ENCODE measurements at regions not wholly inside any gene's neighbourhood (a gene's known extent, or its start where the extent isn't known, plus 50 kb on each side); places are given as distances from the start of the nearest gene placed in this dataset.

GRCh38 chr21:41593051-41593759 is 85.2 kb upstream of the TMPRSS2 start:
- Mint-ChIP-seq H3K9me3 (no peaks in the 10 kb centered on the region), H3K36me3 (ENCODE audit: low read depth) (no peaks in the 10 kb centered on the region), H3K27me3 (ENCODE audit: insufficient read depth) (peaks cover 2% of the 10 kb centered on the region), H3K4me3 (no peak overlapping the region), H3K27ac (no peak overlapping the region), H3K4me1 (ENCODE audit: low read depth) (no peaks in the 10 kb centered on the region)
- no peak for DNase-seq (ENCODE audit: low spot score)
- intact Hi-C loops (cut with micrococcal nuclease): no loop called here

DNA sequence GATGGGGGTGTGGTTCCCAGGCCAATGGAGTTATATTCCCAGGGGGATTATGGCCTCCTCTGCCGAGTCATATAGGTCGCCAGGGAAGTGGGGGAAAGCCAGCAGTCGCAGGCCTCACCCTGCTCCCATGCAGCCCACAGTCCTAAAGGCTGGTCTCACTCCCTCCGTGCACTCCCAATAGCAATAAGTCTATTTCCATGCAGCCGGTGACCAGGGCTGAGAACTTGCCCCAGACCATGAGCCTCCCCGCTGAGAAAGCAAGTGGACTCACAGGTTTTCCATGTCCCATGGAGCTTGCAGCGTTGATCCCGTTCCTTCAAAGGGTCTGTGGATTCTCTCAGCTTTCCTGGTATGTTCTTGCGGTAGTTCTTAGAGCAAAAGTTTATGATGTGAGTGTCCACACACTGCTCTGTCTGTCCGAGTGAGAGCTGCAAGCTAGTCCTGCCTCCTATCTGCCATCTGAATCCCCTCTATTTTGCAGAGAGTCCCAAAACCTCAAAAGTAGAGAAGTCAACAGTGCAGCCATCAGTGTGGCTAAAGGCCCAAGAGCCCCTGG is 81.7 kb upstream of the TMPRSS2 start:
- Mint-ChIP-seq H3K4me1 (ENCODE audit: low read depth) (no peaks in the 10 kb centered on the region), H3K9me3 (no peaks in the 10 kb centered on the region), H3K4me3 (no peak overlapping the region), H3K27me3 (ENCODE audit: insufficient read depth) (peaks cover 4% of the 10 kb centered on the region), H3K36me3 (ENCODE audit: low read depth) (no peaks in the 10 kb centered on the region), H3K27ac (no peak overlapping the region)
- intact Hi-C loops (cut with micrococcal nuclease): no loop called here
- DNase-seq (ENCODE audit: low spot score): no peak

DNA sequence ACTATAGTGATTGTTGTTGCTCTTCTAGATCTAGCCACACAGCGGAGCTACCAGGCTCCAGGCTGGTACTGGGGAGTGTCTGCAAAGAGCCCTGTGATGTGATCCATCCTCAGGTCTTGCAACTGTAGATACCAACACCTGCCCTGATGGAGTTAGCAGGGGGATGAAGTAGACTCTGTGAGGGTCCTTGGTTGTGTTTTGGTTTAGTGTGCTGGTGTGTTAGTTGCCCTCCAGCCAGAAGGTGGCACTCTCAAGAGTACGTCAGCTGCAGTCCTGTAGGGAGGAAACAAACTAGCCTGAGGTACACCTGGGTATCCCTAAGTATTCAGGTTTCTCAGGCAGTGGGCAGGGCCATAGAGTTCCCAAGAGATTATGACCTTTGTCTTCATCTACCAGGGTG is 81.2 kb upstream of the TMPRSS2 start:
- no peaks in the 10 kb centered on the region for H3K9me3 Mint-ChIP-seq
- no peak overlapping the region for H3K27ac Mint-ChIP-seq
- no peaks in the 10 kb centered on the region for H3K36me3 Mint-ChIP-seq (ENCODE audit: low read depth)
- DNase-seq (ENCODE audit: low spot score): no peak
- intact Hi-C loops (cut with micrococcal nuclease): no loop called here
- H3K4me3 Mint-ChIP-seq: no peak overlapping the region
- peaks cover 4% of the 10 kb centered on the region for H3K27me3 Mint-ChIP-seq (ENCODE audit: insufficient read depth)
- no peaks in the 10 kb centered on the region for H3K4me1 Mint-ChIP-seq (ENCODE audit: low read depth)

DNA sequence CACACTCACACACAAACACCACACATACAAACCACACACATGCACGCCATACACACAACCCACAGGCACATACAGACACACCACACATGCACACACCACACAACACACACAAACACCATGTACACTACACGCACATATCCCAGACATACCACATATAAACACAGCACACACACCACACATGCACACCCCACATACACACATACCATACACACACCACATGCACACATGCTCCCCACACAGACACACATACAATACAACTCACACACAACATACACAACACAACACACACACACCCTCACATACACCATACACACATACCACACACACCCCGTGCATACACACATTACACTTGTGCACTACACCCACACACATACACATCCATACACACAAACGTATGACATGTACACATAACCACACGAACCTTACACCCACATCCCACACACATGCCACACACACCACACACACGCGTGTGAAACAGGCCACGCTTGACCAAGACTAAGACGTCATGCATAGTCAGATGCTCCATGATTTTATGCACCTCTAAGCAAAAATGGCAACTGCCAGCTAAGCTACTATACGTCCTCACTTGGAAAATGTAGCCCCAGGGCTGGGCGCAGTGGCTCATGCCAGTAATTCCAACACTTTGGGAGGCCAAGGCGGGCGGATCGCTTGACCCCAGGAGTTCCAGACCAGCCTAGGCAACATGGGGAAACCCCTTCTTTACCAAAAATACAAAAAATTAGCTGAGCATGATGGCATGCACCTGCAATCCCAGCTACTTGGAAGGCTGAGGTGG is 77.4 kb upstream of the TMPRSS2 start:
- Mint-ChIP-seq H3K4me3 (no peak overlapping the region), H3K4me1 (ENCODE audit: low read depth) (no peaks in the 10 kb centered on the region), H3K27me3 (ENCODE audit: insufficient read depth) (peaks cover 4% of the 10 kb centered on the region), H3K27ac (no peak overlapping the region), H3K36me3 (ENCODE audit: low read depth) (no peaks in the 10 kb centered on the region), H3K9me3 (no peaks in the 10 kb centered on the region)
- DNase-seq (ENCODE audit: low spot score): no peak
- intact Hi-C loops (cut with micrococcal nuclease): no loop called here

DNA sequence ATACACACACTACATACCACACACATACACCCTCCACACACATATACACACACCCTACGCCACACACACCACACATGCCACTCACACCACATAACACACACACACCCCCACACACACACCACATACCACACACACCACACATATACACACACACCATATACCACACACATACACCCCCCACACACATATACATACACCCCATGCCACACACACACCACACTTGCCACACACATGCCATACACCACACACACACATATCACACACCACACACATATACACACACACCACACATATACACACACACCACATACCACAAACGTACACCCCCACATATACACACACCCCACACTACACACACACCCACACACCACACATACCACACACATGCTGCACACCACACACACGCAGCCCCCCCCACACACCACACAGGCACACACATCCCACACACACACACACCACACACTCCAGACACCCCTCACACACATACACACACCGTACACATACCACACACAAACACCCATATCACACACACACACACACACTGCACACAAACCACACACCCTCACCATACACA is 76.7 kb upstream of the TMPRSS2 start:
- Mint-ChIP-seq H3K4me1 (ENCODE audit: low read depth) (no peaks in the 10 kb centered on the region), H3K9me3 (no peaks in the 10 kb centered on the region), H3K27me3 (ENCODE audit: insufficient read depth) (peaks cover 4% of the 10 kb centered on the region), H3K36me3 (ENCODE audit: low read depth) (no peaks in the 10 kb centered on the region), H3K4me3 (no peak overlapping the region), H3K27ac (no peak overlapping the region)
- intact Hi-C loops (cut with micrococcal nuclease): no loop called here
- DNase-seq (ENCODE audit: low spot score): no peak

DNA sequence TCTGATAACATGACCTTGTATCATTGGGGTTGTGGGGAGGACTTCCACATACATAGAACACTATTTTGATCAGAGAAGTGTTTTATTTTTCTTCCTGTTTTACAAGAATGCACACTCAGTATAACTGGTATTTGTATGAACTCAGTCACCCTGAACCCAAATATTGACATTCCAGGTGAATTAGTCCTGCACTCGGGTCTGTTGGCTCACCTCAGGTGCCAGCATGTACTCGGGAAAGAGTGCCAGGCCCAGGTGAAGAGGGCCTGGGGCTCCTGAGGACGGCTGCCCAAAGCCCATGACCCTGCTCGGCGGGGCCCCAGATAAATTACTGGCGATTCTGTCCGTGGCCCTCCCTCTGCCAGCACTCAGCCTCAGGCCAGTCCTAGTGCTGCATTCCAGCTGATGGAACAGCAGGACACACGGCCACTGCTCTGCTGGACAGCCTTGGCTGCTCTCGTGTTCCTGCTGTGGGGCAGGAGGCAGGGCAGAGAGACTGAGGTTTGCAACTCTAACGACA is 75.4 kb upstream of the TMPRSS2 start:
- no peak overlapping the region for H3K4me3 Mint-ChIP-seq
- intact Hi-C loops (cut with micrococcal nuclease): no loop called here
- DNase-seq (ENCODE audit: low spot score): no peak

GRCh38 chr21:41582866-41583265 is 74.9 kb upstream of the TMPRSS2 start:
- Mint-ChIP-seq H3K9me3 (peaks cover 16% of the 10 kb centered on the region), H3K4me3 (no peak overlapping the region), H3K4me1 (ENCODE audit: low read depth) (no peaks in the 10 kb centered on the region), H3K27ac (no peak overlapping the region), H3K36me3 (ENCODE audit: low read depth) (no peaks in the 10 kb centered on the region), H3K27me3 (ENCODE audit: insufficient read depth) (peaks cover 4% of the 10 kb centered on the region)
- intact Hi-C loops (cut with micrococcal nuclease): no loop called here
- DNase-seq (ENCODE audit: low spot score): no peak

More for the DNA sequence above, 75.4 kb upstream of the TMPRSS2 start:
- Mint-ChIP-seq H3K27ac (no peak overlapping the region), H3K36me3 (ENCODE audit: low read depth) (no peaks in the 10 kb centered on the region), H3K9me3 (peaks cover 11% of the 10 kb centered on the region), H3K4me1 (ENCODE audit: low read depth) (no peaks in the 10 kb centered on the region), H3K27me3 (ENCODE audit: insufficient read depth) (peaks cover 4% of the 10 kb centered on the region)

GRCh38 chr21:41582298-41582840 is 74.4 kb upstream of the TMPRSS2 start:
- DNase-seq (ENCODE audit: low spot score): no peak
- H3K4me1 Mint-ChIP-seq (ENCODE audit: low read depth): no peaks in the 10 kb centered on the region
- intact Hi-C loops (cut with micrococcal nuclease): no loop called here
- H3K27ac Mint-ChIP-seq: no peak overlapping the region
- H3K4me3 Mint-ChIP-seq: no peak overlapping the region
- peaks cover 16% of the 10 kb centered on the region for H3K9me3 Mint-ChIP-seq
- no peaks in the 10 kb centered on the region for H3K36me3 Mint-ChIP-seq (ENCODE audit: low read depth)
- peaks cover 4% of the 10 kb centered on the region for H3K27me3 Mint-ChIP-seq (ENCODE audit: insufficient read depth)

DNA sequence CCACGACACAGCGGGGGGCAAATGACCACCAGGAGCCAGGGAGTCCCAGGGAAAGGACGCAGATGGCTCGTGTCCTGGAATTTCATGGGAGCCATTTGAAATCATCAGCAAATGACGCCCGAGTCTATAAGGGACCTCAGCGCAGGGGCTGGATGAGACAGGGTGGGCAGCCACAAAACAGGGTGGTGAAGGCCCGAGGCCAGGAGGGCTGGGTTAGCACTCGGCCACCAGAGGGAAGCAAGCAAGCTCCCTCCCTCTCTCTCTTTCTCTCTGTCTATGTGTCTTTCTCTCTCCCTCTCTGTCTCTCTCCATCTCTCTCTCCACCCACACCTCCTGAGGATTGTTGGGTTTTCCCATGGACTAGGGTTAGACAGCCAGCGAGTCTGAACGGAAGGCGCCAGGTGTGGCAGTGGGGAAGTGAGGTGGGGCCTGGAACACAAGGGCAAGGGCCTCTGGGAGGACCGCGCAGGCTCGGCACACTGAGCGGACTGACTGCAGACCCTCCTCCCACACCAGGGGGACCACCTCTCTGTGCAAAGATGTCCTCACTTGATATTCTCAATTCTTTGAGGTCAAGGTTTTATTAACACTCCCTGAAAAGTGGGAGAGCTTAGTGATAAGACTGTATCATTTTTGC is 73.8 kb upstream of the TMPRSS2 start:
- Mint-ChIP-seq H3K9me3 (peaks cover 16% of the 10 kb centered on the region), H3K36me3 (ENCODE audit: low read depth) (no peaks in the 10 kb centered on the region), H3K4me3 (no peak overlapping the region), H3K27me3 (ENCODE audit: insufficient read depth) (no peaks in the 10 kb centered on the region), H3K27ac (no peak overlapping the region), H3K4me1 (ENCODE audit: low read depth) (no peaks in the 10 kb centered on the region)
- intact Hi-C loops (cut with micrococcal nuclease): no loop called here
- DNase-seq (ENCODE audit: low spot score): no peak

- Mint-ChIP-seq H3K27ac (no peak overlapping the region), H3K27me3 (ENCODE audit: insufficient read depth) (no peaks in the 10 kb centered on the region), H3K4me1 (ENCODE audit: low read depth) (no peaks in the 10 kb centered on the region), H3K36me3 (ENCODE audit: low read depth) (no peaks in the 10 kb centered on the region), H3K9me3 (peaks cover 16% of the 10 kb centered on the region), H3K4me3 (no peak overlapping the region)
- DNase-seq (ENCODE audit: low spot score): no peak
- intact Hi-C loops (cut with micrococcal nuclease): no loop called here
These were observed 73.0 kb upstream of the TMPRSS2 start for GRCh38 chr21:41580758-41581554.

DNA sequence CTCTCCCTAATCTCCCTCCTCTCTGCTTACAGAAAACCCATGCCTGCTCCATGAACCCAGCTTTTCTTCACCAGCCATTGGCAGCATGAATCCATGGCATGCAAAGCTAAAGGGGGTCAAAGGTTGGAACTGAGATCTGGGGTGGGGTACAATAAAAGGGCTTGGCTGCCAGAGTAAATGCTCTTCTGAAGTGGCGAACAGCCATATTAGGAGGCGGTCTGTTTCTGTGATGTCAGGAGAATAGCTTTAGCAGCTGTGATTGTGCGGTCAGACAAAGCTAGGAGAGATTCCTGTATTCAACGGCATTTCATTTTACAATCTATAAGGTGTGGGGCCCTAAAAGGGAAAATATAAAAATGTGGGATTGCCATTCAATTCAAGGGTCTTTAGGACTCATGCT is 71.7 kb upstream of the TMPRSS2 start:
- no peaks in the 10 kb centered on the region for H3K27me3 Mint-ChIP-seq (ENCODE audit: insufficient read depth)
- DNase-seq (ENCODE audit: low spot score): no peak
- H3K36me3 Mint-ChIP-seq (ENCODE audit: low read depth): no peaks in the 10 kb centered on the region
- no peak overlapping the region for H3K4me3 Mint-ChIP-seq
- peaks cover 16% of the 10 kb centered on the region for H3K9me3 Mint-ChIP-seq
- H3K4me1 Mint-ChIP-seq (ENCODE audit: low read depth): no peaks in the 10 kb centered on the region
- intact Hi-C loops (cut with micrococcal nuclease): no loop called here
- no peak overlapping the region for H3K27ac Mint-ChIP-seq

- Mint-ChIP-seq H3K4me1 (ENCODE audit: low read depth) (no peaks in the 10 kb centered on the region), H3K27ac (no peak overlapping the region), H3K36me3 (ENCODE audit: low read depth) (no peaks in the 10 kb centered on the region), H3K4me3 (no peak overlapping the region), H3K27me3 (ENCODE audit: insufficient read depth) (no peaks in the 10 kb centered on the region), H3K9me3 (peaks cover 16% of the 10 kb centered on the region)
- intact Hi-C loops (cut with micrococcal nuclease): no loop called here
- no peak for DNase-seq (ENCODE audit: low spot score)
These were observed 70.8 kb upstream of the TMPRSS2 start for GRCh38 chr21:41578716-41579115.

All from activated T-helper 1 cell treated with anti-CD3 and anti-CD28 coated beads, Interleukin-12 subunit alpha, Interleukin-12 subunit beta, Interleukin-2, Interleukin-4 antibody, amounts not matched to agents 30 ng/mL and 10 ng/mL and 1 ng/mL, durations not matched to agents 14 hours and 24 hours and 36 hours (primary cell).